ENCODE measurements at regions not wholly inside any gene's neighbourhood (a gene's known extent, or its start where the extent isn't known, plus 50 kb on each side); places are given as distances from the start of the nearest gene placed in this dataset.

DNA sequence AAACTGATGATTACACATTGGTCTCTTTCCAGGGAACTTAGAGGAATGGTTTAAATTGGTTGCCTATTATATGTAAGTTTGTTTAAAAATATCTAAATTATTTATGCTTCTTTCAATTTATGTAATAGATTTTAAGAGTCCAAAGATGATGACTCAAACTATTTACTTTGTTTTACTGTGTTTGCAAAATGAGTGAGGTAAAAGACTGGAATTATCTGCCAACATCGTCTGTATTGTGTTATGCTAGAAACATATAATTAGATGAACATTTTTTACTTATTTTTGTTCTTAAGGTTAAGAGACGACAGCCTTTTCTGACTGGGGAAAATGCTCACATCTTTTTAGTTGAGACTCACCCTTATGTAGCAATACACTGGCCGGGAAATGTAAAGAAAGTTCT lies 51.1 kb upstream of the SYTL5 start:
- no peak for TF ChIP-seq ZNF44 (CRISPR knock-in tag; IDR thresholded peaks at IDR 0.05)
- TF ChIP-seq ZNF615 (CRISPR knock-in tag; IDR thresholded peaks at IDR 0.05; ENCODE audit: borderline replicate concordance) = no peak
- no peak for TF ChIP-seq SRSF9 (IDR thresholded peaks at IDR 0.05; ENCODE audit: borderline replicate concordance, insufficient read depth, low read depth, low read length, poor library complexity, severe bottlenecking)
- TF ChIP-seq ZNF850 (CRISPR knock-in tag; conservative IDR thresholded peaks at IDR 0.05) = no peak
- peak in 1 of 2 experiments; percentile 23; a peak in 1 of 4 replicates for TF ChIP-seq MAFK (conservative IDR thresholded peaks at IDR 0.05 in 1 of 2, IDR thresholded peaks at IDR 0.05 in 1 of 2; ENCODE audit: low read length in 2 of 2)
- TF ChIP-seq SCMH1 (CRISPR knock-in tag; IDR thresholded peaks at IDR 0.05; ENCODE audit: borderline replicate concordance) = no peak
- TF ChIP-seq MAFF (IDR thresholded peaks at IDR 0.05; ENCODE audit: low read depth, low read length) = peak; percentile 37; the same call in 1 of the 2 replicates
- no peak for TF ChIP-seq ZNF343 (CRISPR knock-in tag; IDR thresholded peaks at IDR 0.05)
- TF ChIP-seq LCORL (IDR thresholded peaks at IDR 0.05) = no peak
- TF ChIP-seq LCORL (CRISPR knock-in tag; IDR thresholded peaks at IDR 0.05) = no peak
- H3K4me1 ChIP-seq (ENCODE audit: insufficient read depth, low read length) = peaks cover 38% of the 10 kb centered on the region
- ChIA-PET CTCF (ENCODE audit: low intra/inter-chr PET ratio, low total read pairs) (no interaction called here), POLR2A (no interaction called here)
- no peaks in the 10 kb centered on the region for H4K20me1 ChIP-seq (ENCODE audit: insufficient read depth, low read length)
- no peak for ATAC-seq
- in situ Hi-C loops (cut with HindIII; ENCODE audit: extremely low pct_ligation_motif_present, low pct_unique_long_range_greater_than_20kb) (no loop called here), intact Hi-C loops (cut with micrococcal nuclease; ENCODE audit: unreplicated experiment) (loop anchor here (10.0 kb wide), 1 partner anchor 60 kb away; no protein-coding TSS in a partner anchor)
- DNase-seq (ENCODE audit: low spot score) = no peak
- no peak overlapping the region for H2AFZ ChIP-seq (ENCODE audit: low read length)
- no peaks in the 10 kb centered on the region for H3K36me3 ChIP-seq (replicated peaks in 1 of 2; ENCODE audit: control insufficient read depth in 1 of 2, insufficient read depth in 2 of 2, low read length in 2 of 2)
- WGBS (ENCODE audit: low lambda C conversion rate) = 51% methylated on average over 3 of the region's 3 CpGs
- H3K79me2 ChIP-seq (ENCODE audit: insufficient read depth, low read length) = no peaks in the 10 kb centered on the region
- FAIRE-seq = no peak
- no peak overlapping the region for H3K27ac ChIP-seq (ENCODE audit: extremely low read length, insufficient read depth, low read length)
- H3K9me3 ChIP-seq (ENCODE audit: low read length) = no peaks in the 10 kb centered on the region
- BruUV-seq (replicated peaks) = no TSS peak
- H3K4me2 ChIP-seq (ENCODE audit: low read depth, low read length) = no peak overlapping the region
- H3K27me3 ChIP-seq (ENCODE audit: control insufficient read depth in 1 of 2, insufficient read depth in 2 of 2, low read length in 2 of 2) = no peaks in the 10 kb centered on the region
- no peak overlapping the region for H3K9ac ChIP-seq (ENCODE audit: insufficient read depth, low read depth, low read length)
- H3K4me3 ChIP-seq (replicated peaks in 1 of 3; ENCODE audit: insufficient read depth in 1 of 3, low read depth in 2 of 3, low read length in 3 of 3) = no peak overlapping the region

GRCh38 chrX:37956223-37956622 lies 50.1 kb upstream of the SYTL5 start:
- CTCF ChIA-PET (ENCODE audit: low intra/inter-chr PET ratio, low total read pairs) = no interaction called here
- POLR2A ChIA-PET = no interaction called here
- no peaks in the 10 kb centered on the region for H3K36me3 ChIP-seq (replicated peaks in 1 of 2; ENCODE audit: control insufficient read depth in 1 of 2, insufficient read depth in 2 of 2, low read length in 2 of 2)
- no peak overlapping the region for H3K4me3 ChIP-seq (replicated peaks in 1 of 3; ENCODE audit: insufficient read depth in 1 of 3, low read depth in 2 of 3, low read length in 3 of 3)
- DNase-seq (ENCODE audit: low spot score) (no peak), ATAC-seq (no peak), FAIRE-seq (no peak)
- H3K79me2 ChIP-seq (ENCODE audit: insufficient read depth, low read length) = no peaks in the 10 kb centered on the region
- H3K4me1 ChIP-seq (ENCODE audit: insufficient read depth, low read length) = peaks cover 41% of the 10 kb centered on the region
- no peak overlapping the region for H2AFZ ChIP-seq (ENCODE audit: low read length)
- no peak overlapping the region for H3K9ac ChIP-seq (ENCODE audit: insufficient read depth, low read depth, low read length)
- no peak overlapping the region for H3K4me2 ChIP-seq (ENCODE audit: low read depth, low read length)
- BruUV-seq (replicated peaks) = no TSS peak
- in situ Hi-C loops (cut with HindIII; ENCODE audit: extremely low pct_ligation_motif_present, low pct_unique_long_range_greater_than_20kb) (no loop called here), intact Hi-C loops (cut with micrococcal nuclease; ENCODE audit: unreplicated experiment) (loop anchor here (10.0 kb wide), 1 partner anchor 59 kb away; no protein-coding TSS in a partner anchor)
- no peaks in the 10 kb centered on the region for H4K20me1 ChIP-seq (ENCODE audit: insufficient read depth, low read length)
- H3K27me3 ChIP-seq (ENCODE audit: control insufficient read depth in 1 of 2, insufficient read depth in 2 of 2, low read length in 2 of 2) = no peaks in the 10 kb centered on the region
- 89% methylated on average over 3 of the region's 3 CpGs for WGBS (ENCODE audit: low lambda C conversion rate)
- H3K27ac ChIP-seq (ENCODE audit: extremely low read length, insufficient read depth, low read length) = no peak overlapping the region
- no peaks in the 10 kb centered on the region for H3K9me3 ChIP-seq (ENCODE audit: low read length)
- TF ChIP-seq ATAD3A (CRISPR knock-in tag; IDR thresholded peaks at IDR 0.05) (no peak), FOXA1 (IDR thresholded peaks at IDR 0.05) (no peak), FOXA1 (CRISPR knock-in tag; IDR thresholded peaks at IDR 0.05) (no peak), KDM1A (CRISPR knock-in tag; IDR thresholded peaks at IDR 0.05) (no peak), ZNF619 (CRISPR knock-in tag; IDR thresholded peaks at IDR 0.05) (no peak), ZNF34 (CRISPR knock-in tag; IDR thresholded peaks at IDR 0.05; ENCODE audit: borderline replicate concordance) (no peak), CCDC6 (CRISPR knock-in tag; IDR thresholded peaks at IDR 0.05) (no peak)
- TF ChIP-seq, protein P1, sequence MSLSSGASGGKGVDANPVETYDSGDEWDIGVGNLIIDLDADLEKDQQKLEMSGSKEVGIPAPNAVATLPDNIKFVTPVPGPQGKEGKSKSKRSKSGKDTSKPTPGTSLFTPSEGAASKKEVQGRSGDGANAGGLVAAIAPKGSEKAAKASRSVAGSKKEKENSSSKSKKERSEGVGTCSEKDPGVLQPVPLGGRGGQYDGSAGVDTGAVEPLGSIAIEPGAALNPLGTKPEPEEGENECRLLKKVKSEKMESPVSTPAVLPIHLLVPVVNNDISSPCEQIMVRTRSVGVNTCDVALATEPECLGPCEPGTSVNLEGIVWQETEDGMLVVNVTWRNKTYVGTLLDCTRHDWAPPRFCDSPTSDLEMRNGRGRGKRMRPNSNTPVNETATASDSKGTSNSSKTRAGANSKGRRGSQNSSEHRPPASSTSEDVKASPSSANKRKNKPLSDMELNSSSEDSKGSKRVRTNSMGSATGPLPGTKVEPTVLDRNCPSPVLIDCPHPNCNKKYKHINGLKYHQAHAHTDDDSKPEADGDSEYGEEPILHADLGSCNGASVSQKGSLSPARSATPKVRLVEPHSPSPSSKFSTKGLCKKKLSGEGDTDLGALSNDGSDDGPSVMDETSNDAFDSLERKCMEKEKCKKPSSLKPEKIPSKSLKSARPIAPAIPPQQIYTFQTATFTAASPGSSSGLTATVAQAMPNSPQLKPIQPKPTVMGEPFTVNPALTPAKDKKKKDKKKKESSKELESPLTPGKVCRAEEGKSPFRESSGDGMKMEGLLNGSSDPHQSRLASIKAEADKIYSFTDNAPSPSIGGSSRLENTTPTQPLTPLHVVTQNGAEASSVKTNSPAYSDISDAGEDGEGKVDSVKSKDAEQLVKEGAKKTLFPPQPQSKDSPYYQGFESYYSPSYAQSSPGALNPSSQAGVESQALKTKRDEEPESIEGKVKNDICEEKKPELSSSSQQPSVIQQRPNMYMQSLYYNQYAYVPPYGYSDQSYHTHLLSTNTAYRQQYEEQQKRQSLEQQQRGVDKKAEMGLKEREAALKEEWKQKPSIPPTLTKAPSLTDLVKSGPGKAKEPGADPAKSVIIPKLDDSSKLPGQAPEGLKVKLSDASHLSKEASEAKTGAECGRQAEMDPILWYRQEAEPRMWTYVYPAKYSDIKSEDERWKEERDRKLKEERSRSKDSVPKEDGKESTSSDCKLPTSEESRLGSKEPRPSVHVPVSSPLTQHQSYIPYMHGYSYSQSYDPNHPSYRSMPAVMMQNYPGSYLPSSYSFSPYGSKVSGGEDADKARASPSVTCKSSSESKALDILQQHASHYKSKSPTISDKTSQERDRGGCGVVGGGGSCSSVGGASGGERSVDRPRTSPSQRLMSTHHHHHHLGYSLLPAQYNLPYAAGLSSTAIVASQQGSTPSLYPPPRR (CRISPR knock-in tag; IDR thresholded peaks at IDR 0.05; ENCODE audit: borderline replicate concordance) = no peak

Data from HepG2 (cell line).